ENCODE measurements at regions not wholly inside any gene's neighbourhood (a gene's known extent, or its start where the extent isn't known, plus 50 kb on each side); places are given as distances from the start of the nearest gene placed in this dataset.

GRCh38 chr2:120548627-120549608 lies 186.8 kb upstream of the GLI2 start:
- FAIRE-seq (no peak), DNase-seq (ENCODE audit: insufficient read length, low spot score) (no peak)
- TF ChIP-seq, protein P1, sequence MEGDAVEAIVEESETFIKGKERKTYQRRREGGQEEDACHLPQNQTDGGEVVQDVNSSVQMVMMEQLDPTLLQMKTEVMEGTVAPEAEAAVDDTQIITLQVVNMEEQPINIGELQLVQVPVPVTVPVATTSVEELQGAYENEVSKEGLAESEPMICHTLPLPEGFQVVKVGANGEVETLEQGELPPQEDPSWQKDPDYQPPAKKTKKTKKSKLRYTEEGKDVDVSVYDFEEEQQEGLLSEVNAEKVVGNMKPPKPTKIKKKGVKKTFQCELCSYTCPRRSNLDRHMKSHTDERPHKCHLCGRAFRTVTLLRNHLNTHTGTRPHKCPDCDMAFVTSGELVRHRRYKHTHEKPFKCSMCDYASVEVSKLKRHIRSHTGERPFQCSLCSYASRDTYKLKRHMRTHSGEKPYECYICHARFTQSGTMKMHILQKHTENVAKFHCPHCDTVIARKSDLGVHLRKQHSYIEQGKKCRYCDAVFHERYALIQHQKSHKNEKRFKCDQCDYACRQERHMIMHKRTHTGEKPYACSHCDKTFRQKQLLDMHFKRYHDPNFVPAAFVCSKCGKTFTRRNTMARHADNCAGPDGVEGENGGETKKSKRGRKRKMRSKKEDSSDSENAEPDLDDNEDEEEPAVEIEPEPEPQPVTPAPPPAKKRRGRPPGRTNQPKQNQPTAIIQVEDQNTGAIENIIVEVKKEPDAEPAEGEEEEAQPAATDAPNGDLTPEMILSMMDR (IDR thresholded peaks at IDR 0.05; ENCODE audit: insufficient read depth, missing control alignments), result no peak

- TF ChIP-seq, protein P1 (IDR thresholded peaks at IDR 0.05; ENCODE audit: insufficient read depth, missing control alignments), result no peak
- no peak for FAIRE-seq
- DNase-seq (ENCODE audit: insufficient read length, low spot score), result no peak
Observed at GRCh38 chr2:120549841-120550240, 185.8 kb upstream of the GLI2 start.

DNA sequence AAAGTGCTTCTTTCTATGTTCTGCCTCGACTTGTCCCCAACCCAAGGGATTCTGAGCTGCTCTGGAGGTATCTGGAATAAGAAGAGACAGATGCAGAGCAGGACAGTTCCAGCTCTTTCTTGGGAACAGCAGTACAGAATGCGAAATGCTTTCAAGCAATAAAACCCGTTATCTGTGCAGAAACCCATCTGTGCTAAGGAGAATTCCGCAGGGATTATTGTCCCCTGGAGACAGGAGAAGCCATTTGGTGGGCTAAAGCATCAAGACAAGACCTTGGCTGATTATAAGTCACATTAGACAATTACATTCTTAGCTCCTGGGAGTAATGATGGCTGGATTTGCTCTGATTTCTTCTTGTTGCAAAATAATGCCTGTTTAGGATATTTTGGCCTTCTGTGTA lies 185.4 kb upstream of the GLI2 start:
- peak; percentile 99 for FAIRE-seq
- peak; percentile 47 for DNase-seq (ENCODE audit: insufficient read length, low spot score)
- TF ChIP-seq, protein P1 (IDR thresholded peaks at IDR 0.05; ENCODE audit: insufficient read depth, missing control alignments), result no peak

DNA sequence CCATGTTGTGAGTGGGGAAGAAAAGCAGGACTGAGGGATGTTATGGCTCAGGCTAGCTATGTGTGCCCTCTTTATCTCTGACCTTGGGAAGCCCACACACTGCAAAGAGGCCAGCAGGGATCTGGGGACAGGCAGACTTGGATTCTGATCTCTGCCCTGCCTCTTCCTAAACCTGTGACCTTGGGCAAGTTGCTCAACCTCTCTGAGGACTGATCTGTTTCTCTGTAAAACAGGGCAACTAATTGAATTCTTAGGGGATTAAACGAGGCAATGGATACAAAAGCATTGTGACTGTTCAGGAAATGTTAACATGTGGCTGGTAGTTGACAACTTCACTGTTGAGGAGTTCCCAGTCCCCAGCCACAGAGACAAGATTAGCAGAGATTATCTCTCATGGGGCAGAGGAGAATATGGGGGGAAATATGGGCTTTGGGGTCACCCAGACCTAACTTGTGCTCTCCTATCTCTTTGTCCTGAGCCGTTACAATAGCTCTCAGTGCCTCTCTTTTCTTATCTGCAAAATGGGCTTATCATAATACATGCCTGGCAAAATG lies 184.7 kb upstream of the GLI2 start:
- TF ChIP-seq, protein P1 (IDR thresholded peaks at IDR 0.05; ENCODE audit: insufficient read depth, missing control alignments), result no peak
- DNase-seq (ENCODE audit: insufficient read length, low spot score), result no peak
- FAIRE-seq, result no peak

- TF ChIP-seq, protein P1 (IDR thresholded peaks at IDR 0.05; ENCODE audit: insufficient read depth, missing control alignments), result no peak
- FAIRE-seq (no peak), DNase-seq (ENCODE audit: insufficient read length, low spot score) (no peak)
Observed at GRCh38 chr2:120551522-120551921, 184.1 kb upstream of the GLI2 start.

- no peak for FAIRE-seq
- TF ChIP-seq, protein P1 (IDR thresholded peaks at IDR 0.05; ENCODE audit: insufficient read depth, missing control alignments), result no peak
- DNase-seq (ENCODE audit: insufficient read length, low spot score), result no peak
Observed at GRCh38 chr2:120552079-120552478, 183.6 kb upstream of the GLI2 start.
